ENCODE measurements at regions not wholly inside any gene's neighbourhood (a gene's known extent, or its start where the extent isn't known, plus 50 kb on each side); places are given as distances from the start of the nearest gene placed in this dataset.

- intact Hi-C loops (cut with DNase I; ENCODE audit: low total_unique reads): no loop called here
- WGBS, 2 donors (ENCODE audit: low coverage in 1 of 2): 67% methylated on average over 1 of the region's 1 CpG; no CpG with 5 or more reads in 1 of the 2 donors
- TF ChIP-seq CTCF (IDR thresholded peaks at IDR 0.05) (no peak), POLR2AphosphoS5 (IDR thresholded peaks at IDR 0.05) (no peak), POLR2A (IDR thresholded peaks at IDR 0.05) (no peak), EP300 (IDR thresholded peaks at IDR 0.05; ENCODE audit: low read depth) (no peak)
- no peaks in the 10 kb centered on the region for H3K9me3 ChIP-seq
- no peaks in the 10 kb centered on the region for H3K27me3 ChIP-seq
- H3K36me3 ChIP-seq: no peaks in the 10 kb centered on the region
- in situ Hi-C loops (cut with MboI; ENCODE audit: low pct_ligation_motif_present in 1 of 4, low pct_unique_long_range_greater_than_20kb in 1 of 4, low sequenced_read_pairs in 3 of 4): no loop called here
- no peak overlapping the region for H3K27ac ChIP-seq
- H3K4me1 ChIP-seq: no peaks in the 10 kb centered on the region
- no peak overlapping the region for H3K4me3 ChIP-seq
- DNase-seq: no peak
These were observed 178.8 kb downstream of the KTN1 start for GRCh38 chr14:55758796-55759195.

- H3K27me3 ChIP-seq: no peaks in the 10 kb centered on the region
- TF ChIP-seq EP300 (IDR thresholded peaks at IDR 0.05; ENCODE audit: low read depth): no peak
- DNase-seq: no peak
- no peaks in the 10 kb centered on the region for H3K9me3 ChIP-seq
- H3K4me1 ChIP-seq: no peaks in the 10 kb centered on the region
- in situ Hi-C loops (cut with MboI; ENCODE audit: low pct_ligation_motif_present in 1 of 4, low pct_unique_long_range_greater_than_20kb in 1 of 4, low sequenced_read_pairs in 3 of 4): no loop called here
- WGBS, 2 donors (ENCODE audit: low coverage in 1 of 2): 92 to 93% methylated on average over 11 to 14 of the region's 14 CpGs
- intact Hi-C loops (cut with DNase I; ENCODE audit: low total_unique reads): no loop called here
- H3K36me3 ChIP-seq: no peaks in the 10 kb centered on the region
- no peak overlapping the region for H3K27ac ChIP-seq
- H3K4me3 ChIP-seq: no peak overlapping the region
These were observed 181.0 kb downstream of the KTN1 start for GRCh38 chr14:55760789-55761566.

GRCh38 chr14:55761651-55762050, 181.6 kb downstream of the KTN1 start:
- no peaks in the 10 kb centered on the region for H3K4me1 ChIP-seq
- in situ Hi-C loops (cut with MboI; ENCODE audit: low pct_ligation_motif_present in 1 of 4, low pct_unique_long_range_greater_than_20kb in 1 of 4, low sequenced_read_pairs in 3 of 4) (no loop called here), intact Hi-C loops (cut with DNase I; ENCODE audit: low total_unique reads) (no loop called here)
- 100% methylated on average over 1 of the region's 1 CpG; no CpG with 5 or more reads in 1 of the 2 donors for WGBS, 2 donors (ENCODE audit: low coverage in 1 of 2)
- H3K9me3 ChIP-seq: no peaks in the 10 kb centered on the region
- no peak overlapping the region for H3K4me3 ChIP-seq
- H3K27ac ChIP-seq: no peak overlapping the region
- TF ChIP-seq POLR2A (IDR thresholded peaks at IDR 0.05) (no peak), EP300 (IDR thresholded peaks at IDR 0.05; ENCODE audit: low read depth) (no peak), POLR2AphosphoS5 (IDR thresholded peaks at IDR 0.05) (no peak), CTCF (IDR thresholded peaks at IDR 0.05) (no peak)
- no peak for DNase-seq
- H3K36me3 ChIP-seq: no peaks in the 10 kb centered on the region
- H3K27me3 ChIP-seq: no peaks in the 10 kb centered on the region

GRCh38 chr14:55762595-55763232, 182.7 kb downstream of the KTN1 start:
- in situ Hi-C loops (cut with MboI; ENCODE audit: low pct_ligation_motif_present in 1 of 4, low pct_unique_long_range_greater_than_20kb in 1 of 4, low sequenced_read_pairs in 3 of 4): no loop called here
- Histone ChIP-seq H3K4me3 (no peak overlapping the region), H3K4me1 (no peaks in the 10 kb centered on the region), H3K9me3 (no peaks in the 10 kb centered on the region), H3K27ac (no peak overlapping the region), H3K36me3 (no peaks in the 10 kb centered on the region), H3K27me3 (no peaks in the 10 kb centered on the region)
- DNase-seq: no peak
- 58 to 73% methylated on average over 5 of the region's 5 CpGs for WGBS, 2 donors (ENCODE audit: low coverage in 1 of 2)
- intact Hi-C loops (cut with DNase I; ENCODE audit: low total_unique reads): no loop called here
- TF ChIP-seq EP300 (IDR thresholded peaks at IDR 0.05; ENCODE audit: low read depth) (no peak), POLR2AphosphoS5 (IDR thresholded peaks at IDR 0.05) (no peak), POLR2A (IDR thresholded peaks at IDR 0.05) (no peak), CTCF (IDR thresholded peaks at IDR 0.05) (no peak)
